Epidermal melanocyte (primary cell): ENCODE measurements at regions not wholly inside any gene's neighbourhood (a gene's known extent, or its start where the extent isn't known, plus 50 kb on each side); places are given as distances from the start of the nearest gene placed in this dataset.

Experiments used
- DNase-seq: peaks from one replicate; pipeline ENCODE4 v3.0.0; 2011; ENCODE audit warnings: low spot score; ENCODE audit not compliant: insufficient read length

DNA sequence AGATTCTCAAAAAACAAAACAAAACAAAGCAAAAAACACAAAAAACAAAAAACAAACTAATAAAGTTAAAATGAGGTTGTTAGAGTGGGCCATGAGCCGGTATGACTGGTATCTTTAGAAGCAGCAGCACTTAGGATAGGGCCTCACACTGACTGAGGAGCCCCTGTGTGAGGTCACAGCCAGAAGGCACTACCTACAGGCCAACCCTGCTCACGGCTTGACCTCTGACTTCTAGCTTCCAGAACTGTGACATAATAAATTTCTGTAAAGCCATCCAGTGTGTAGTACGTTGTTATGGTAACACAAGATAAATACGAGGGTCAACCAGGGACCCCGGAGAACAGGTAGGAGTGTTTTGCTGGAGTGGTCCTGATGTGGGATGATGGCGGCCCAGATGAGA, 629.6 kb downstream of the VRK1 start:
- DNase-seq: no peak

DNA sequence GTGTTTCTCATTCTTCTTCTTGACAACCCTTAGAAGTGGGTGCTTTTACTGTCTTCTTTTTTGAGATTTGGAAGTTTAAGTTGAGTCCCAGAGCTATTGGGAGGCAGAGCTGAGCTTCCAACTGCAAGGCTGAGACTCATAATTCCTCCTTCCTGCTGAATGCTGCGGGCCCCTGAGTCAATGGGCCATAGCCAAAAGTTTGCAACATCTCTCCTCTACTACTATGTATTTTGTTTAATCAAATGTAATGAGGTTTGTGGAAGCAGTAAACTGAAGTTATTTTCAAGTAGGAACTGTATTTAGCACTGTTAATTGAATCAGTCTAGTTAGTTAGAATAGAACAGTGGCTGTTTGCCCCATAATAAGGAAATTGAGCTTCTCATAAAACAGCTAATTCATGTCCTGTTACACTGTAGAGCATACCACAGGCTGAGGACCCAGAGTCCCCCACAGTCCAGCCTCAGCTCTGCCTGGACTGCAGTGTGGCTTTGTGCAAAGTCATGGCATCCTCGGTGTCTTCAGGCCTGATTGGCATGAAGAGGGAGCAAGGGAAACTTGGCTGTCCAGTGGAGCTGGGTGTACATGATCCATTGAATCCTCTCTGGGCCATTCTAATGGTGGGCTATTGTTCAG, 631.7 kb downstream of the VRK1 start:
- no peak for DNase-seq

GRCh38 chr14:97432586-97432985, 635.4 kb downstream of the VRK1 start:
- DNase-seq: no peak

- DNase-seq: no peak
These were observed 644.7 kb downstream of the VRK1 start for GRCh38 chr14:97441740-97442362.

DNA sequence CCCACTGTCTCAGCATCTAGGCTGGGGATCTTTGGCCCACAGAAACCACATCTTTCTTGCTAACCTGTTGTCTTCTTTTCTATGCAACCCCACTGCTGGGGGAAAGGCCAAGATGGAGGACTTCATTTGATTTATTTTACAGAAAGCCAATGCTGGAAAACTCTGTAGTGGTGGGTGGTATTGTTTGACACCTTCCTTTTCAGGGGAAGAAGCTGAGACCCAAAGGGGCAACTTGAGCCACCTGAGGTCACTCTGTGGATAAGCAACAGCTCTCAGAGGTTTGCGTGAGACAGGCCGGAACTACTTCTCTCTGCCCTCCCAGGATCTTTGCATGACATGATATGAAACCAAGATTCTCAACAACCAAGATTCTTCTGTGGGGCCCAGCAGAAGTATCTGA, 645.2 kb downstream of the VRK1 start:
- no peak for DNase-seq

DNA sequence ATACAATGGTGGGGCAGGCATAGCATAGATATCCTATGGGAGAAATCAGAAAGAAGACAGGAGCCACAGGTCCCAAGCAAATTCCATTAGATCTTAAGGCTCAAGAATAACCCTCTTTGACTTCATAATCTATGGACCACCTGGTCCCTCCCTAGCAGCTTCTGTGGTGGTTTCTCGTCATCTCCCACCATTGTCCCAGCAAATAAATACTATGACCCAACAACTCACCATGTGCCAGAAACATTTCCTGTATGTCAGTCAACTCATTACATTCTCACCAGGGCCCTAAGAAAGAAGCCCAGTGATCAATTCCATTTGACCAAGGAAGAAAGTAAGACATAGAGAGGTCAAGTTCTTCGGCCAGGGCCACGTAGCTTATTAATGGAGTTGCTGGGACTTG, 646.2 kb downstream of the VRK1 start:
- DNase-seq: no peak

GRCh38 chr14:97444248-97444647, 647.1 kb downstream of the VRK1 start:
- DNase-seq: no peak

DNA sequence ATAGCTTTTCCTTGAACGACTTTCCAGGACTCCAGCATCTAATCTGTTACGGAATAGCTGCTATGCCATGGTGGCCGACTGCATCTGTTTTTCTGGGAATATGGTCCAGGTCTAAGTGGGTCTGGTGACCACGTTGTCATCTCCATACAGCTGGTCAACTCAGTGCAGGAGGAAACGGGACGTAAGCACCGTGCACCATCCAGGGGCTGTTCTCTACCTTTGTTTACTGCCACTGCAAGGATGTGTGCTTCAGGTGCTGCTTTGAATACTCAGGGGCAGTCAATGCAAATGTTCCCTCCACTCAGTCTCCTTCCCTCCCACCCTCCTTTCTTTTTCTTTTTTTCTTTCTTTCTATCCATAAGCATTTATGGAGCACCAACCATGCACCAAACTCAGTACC, 648.2 kb downstream of the VRK1 start:
- DNase-seq: no peak

DNA sequence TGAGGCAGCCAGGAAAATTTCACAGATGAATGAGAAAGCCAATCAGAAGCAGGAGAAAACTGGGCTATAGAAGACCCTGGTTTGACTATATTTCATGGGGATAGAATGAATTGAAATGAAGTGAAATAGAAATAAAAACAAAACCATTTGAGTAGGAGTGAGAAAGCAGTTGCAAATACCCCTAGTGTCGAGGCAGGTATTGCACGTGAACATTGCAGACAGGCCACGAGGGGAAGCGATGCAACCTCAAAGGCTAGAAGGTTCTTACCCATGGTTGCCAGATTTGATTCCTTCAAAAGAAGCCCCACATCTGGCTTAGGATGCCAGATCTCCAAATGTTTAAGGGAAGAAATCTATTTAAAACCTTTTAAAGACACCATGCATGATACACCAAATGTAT, 648.9 kb downstream of the VRK1 start:
- no peak for DNase-seq

GRCh38 chr14:97452314-97452713, 655.1 kb downstream of the VRK1 start:
- DNase-seq: no peak

DNA sequence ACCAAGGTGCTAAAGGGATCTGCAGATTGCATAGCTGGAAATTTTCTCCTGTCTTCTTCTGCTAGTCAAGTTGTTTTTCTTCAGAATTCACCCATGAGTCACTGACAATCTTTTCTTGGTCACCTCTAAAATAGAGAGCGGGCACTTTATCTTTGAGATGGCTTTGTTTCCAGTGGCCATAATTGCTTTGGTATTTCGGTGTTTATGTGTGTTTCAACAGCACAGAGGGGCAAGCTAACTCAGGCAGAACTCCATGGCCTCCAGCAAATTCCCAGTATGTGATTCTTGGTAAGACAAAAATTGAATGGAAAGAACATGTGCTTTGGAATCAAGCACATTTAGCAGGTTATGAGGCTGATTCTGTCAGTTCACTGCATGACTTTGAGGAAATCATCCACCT, 656.8 kb downstream of the VRK1 start:
- no peak for DNase-seq

GRCh38 chr14:97456462-97456861, 659.3 kb downstream of the VRK1 start:
- no peak for DNase-seq

GRCh38 chr14:97456958-97457357, 659.8 kb downstream of the VRK1 start:
- no peak for DNase-seq

- no peak for DNase-seq
These were observed 660.4 kb downstream of the VRK1 start for GRCh38 chr14:97457575-97458085.

- DNase-seq: no peak
These were observed 661.1 kb downstream of the VRK1 start for GRCh38 chr14:97458255-97458654.

DNA sequence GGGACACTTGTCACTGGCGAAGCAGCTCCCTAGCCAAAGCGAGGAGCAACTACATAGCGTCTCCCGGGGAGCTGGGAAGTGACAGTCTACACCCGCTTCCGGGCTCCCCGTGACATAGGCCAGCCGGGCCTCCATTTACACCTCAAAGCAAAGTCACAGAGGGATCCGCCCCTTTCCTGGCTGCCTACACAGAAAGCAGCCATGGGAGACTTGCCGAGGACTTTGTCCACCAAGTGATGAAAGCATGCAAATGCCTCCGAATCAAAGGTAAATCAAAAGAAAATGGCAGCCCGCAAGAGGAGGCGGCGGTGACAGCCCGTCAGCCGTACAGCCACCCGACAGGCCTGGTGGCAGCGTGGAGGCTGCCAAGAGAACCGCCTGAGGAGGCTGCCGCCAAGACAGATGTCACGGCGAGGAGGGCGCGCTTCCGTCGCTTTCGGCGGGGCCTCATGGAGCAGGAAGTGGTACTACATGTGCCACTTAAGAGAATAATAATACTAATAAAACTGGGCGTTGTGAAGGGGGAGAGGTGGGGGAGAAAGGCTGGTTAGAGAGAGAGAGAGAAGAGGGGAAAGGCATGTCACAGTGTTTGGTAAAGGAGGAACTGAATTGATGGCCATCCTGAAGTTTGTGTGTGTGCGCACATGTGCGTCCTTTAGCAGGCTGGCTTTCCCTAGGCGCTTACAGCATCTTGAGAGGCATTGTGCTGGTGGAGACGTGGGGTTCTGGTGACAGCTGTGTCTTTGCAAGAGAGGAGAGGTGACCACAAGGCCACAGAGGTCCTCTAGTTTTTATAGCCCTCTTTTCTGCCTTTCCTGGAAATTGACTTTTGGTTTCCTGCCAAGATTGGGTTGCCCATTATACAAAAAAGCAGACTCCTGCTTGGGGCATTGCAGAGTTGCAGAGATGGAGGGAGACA, 661.7 kb downstream of the VRK1 start:
- no peak for DNase-seq

DNA sequence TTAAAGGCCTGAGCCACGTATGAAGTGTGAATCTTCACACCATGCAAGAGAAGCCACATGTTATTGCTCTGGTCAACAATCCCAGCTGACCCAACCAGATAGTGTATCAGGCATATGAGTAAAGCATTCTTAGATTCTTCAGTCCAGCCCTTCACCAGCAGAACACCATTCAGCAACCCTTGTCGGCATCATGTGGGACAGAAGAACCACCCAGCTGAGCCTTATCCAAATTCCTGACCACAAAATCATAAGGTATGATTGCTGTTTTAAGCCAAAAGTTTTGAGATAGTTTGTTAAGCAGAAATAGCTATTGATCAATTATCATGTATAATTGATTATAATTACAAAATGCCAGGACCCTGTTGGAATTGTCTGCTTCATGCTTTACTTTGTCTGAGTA, 664.9 kb downstream of the VRK1 start:
- no peak for DNase-seq

- DNase-seq: no peak
These were observed 671.0 kb downstream of the VRK1 start for GRCh38 chr14:97468220-97468619.

DNA sequence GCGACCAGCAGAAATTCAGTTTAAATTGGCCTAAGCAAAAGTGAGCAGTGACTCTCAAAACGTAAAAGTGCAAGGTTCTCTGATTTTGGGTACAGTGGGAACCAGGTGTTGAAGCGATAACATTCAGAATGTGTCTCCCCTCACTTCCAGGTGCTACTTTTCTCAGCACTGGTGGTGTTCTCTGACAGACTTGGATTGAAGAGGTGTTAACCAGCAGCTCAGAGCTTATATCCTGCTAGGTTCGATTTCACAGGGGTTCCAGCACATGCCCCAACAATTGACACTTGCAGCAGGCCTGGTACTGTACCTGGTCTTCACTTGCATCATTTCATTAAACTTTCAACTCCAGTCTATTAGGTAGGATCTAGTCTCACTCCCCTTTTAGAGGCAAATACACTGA, 680.2 kb downstream of the VRK1 start:
- no peak for DNase-seq

GRCh38 chr14:97485201-97485600, 688.0 kb downstream of the VRK1 start:
- DNase-seq: no peak

GRCh38 chr14:97486601-97487120, 689.5 kb downstream of the VRK1 start:
- no peak for DNase-seq

DNA sequence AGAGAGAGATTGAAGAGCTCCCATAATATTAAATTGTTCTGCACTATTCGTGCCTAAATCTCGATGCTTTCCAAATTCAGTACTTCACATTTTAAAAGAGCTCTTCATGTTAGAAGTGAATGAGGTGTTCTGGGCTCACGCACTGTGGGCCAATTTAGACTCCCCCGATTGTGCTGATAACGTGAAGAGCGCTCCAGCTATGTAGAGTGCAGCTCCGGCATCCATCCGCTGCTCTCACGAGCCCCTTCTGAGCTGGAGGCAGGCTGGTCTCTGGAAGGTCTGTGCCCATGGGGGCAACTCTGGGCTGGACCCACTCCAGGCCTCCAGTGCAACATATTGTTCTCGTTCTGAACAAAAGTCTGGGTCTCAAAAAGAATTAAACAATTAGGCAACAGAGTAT, 692.6 kb downstream of the VRK1 start:
- DNase-seq: no peak
